AG09309 (cell line): ENCODE measurements at regions not wholly inside any gene's neighbourhood (a gene's known extent, or its start where the extent isn't known, plus 50 kb on each side); places are given as distances from the start of the nearest gene placed in this dataset.

Experiments used
- DNase-seq: peaks from one replicate; pipeline ENCODE4 v3.0.0-alpha.2; 2010; ENCODE audit warnings: low read depth
- H3K4me3 ChIP-seq: 2 replicates; pipeline ENCODE4 v1.5.1; 2011; ENCODE audit warnings: mild to moderate bottlenecking, low read depth, low read length, moderate library complexity; ENCODE audit not compliant: control insufficient read depth
- CTCF ChIP-seq: IDR thresholded peaks from 2 replicates; pipeline ENCODE4 v1.5.1; 2011; ENCODE audit warnings: mild to moderate bottlenecking, low read depth, low read length, inconsistent platforms; ENCODE audit not compliant: insufficient read depth, control insufficient read depth; ENCODE audit errors: missing control alignments

- no peak overlapping the region for H3K4me3 ChIP-seq
- no peak for DNase-seq
- TF ChIP-seq CTCF = no peak
These were observed 66.9 kb downstream of the SPATA31C2 start for GRCh38 chr9:88071331-88071730.

GRCh38 chr9:88065619-88066018 lies 72.7 kb downstream of the SPATA31C2 start:
- no peak for DNase-seq
- no peak for TF ChIP-seq CTCF
- H3K4me3 ChIP-seq = no peak overlapping the region

GRCh38 chr9:88064554-88064953 lies 73.7 kb downstream of the SPATA31C2 start:
- TF ChIP-seq CTCF = no peak
- H3K4me3 ChIP-seq = no peak overlapping the region
- DNase-seq = no peak

GRCh38 chr9:88060746-88061145 lies 77.5 kb downstream of the SPATA31C2 start:
- no peak overlapping the region for H3K4me3 ChIP-seq
- DNase-seq = no peak
- no peak for TF ChIP-seq CTCF

GRCh38 chr9:88059469-88059868 lies 78.8 kb downstream of the SPATA31C2 start:
- TF ChIP-seq CTCF = no peak
- DNase-seq = no peak
- no peak overlapping the region for H3K4me3 ChIP-seq

GRCh38 chr9:88056876-88057275 lies 81.4 kb downstream of the SPATA31C2 start:
- H3K4me3 ChIP-seq = no peak overlapping the region
- DNase-seq = no peak
- TF ChIP-seq CTCF = no peak
